Ovary (tissue), 7 donors: ENCODE measurements at regions not wholly inside any gene's neighbourhood (a gene's known extent, or its start where the extent isn't known, plus 50 kb on each side); places are given as distances from the start of the nearest gene placed in this dataset.
A peak's percentile ranks its signal among the peaks of the same experiment; 100 is the strongest.

Source experiments
- DNase-seq, 5 donors: peaks; one replicate each; pipeline ENCODE4 v3.0.0-alpha.2; 2019 to 2020
- H3K27ac ChIP-seq, 2 donors: fragments of 200-600 bp; one replicate each; pipeline versions ENCODE4 v1.5.1 to v1.8.0; 2019 to 2022
- H3K27me3 ChIP-seq: fragments of 200-600 bp; one replicate; pipeline ENCODE4 v1.8.0; 2022
- H3K36me3 ChIP-seq: fragments of 200-600 bp; sonication (generic); one replicate; pipeline ENCODE4 v1.5.1; 2019
- H3K4me1 ChIP-seq: one replicate; pipeline ENCODE4 v1.8.1; 2013; ENCODE audit warnings: mild to moderate bottlenecking, moderate library complexity; ENCODE audit not compliant: insufficient read depth
- H3K4me3 ChIP-seq: fragments of 200-600 bp; sonication (generic); one replicate; pipeline ENCODE4 v1.5.1; 2017
- H3K9me3 ChIP-seq, 2 donors: fragments of 200-600 bp in 1 of 2; sonication (generic) in 1 of 2; one replicate each; pipeline versions ENCODE4 v1.5.1 to v1.8.1; 2013 to 2019; ENCODE audit warnings: mild to moderate bottlenecking in 1 of 2, moderate library complexity in 1 of 2
- CTCF ChIP-seq, 3 donors: fragments of 450-650 bp in 2 of 3; fragments of 200-600 bp in 1 of 3; IDR thresholded peaks; one replicate each; pipeline versions ENCODE4 v1.5.1 to v1.8.0; 2016 to 2022; ENCODE audit warnings: antibody characterized with exemption in 3 of 3, mild to moderate bottlenecking in 1 of 3
- EP300 ChIP-seq: sonication (generic); formaldehyde crosslinking; IDR thresholded peaks from one replicate; pipeline ENCODE4 v1.6.1; 2017; ENCODE audit warnings: antibody characterized with exemption
- POLR2A ChIP-seq: fragments of 450-650 bp; IDR thresholded peaks from one replicate; pipeline ENCODE4 v1.6.1; 2017; ENCODE audit warnings: antibody characterized with exemption, mild to moderate bottlenecking, moderate library complexity
- WGBS, 3 donors: extraction: QIAGEN DNeasy Blood & Tissue Kit in 1 of 3; methylation state at CpG; one replicate each; pipeline versions ENCODE4 v1.1.5 to v1.1.7; 2013 to 2017; 5-methylcytosine and 5-hydroxymethylcytosine counted together
- intact Hi-C, 4 donors: fragments of 100-400 bp; cut with DNase I; formaldehyde crosslinking; loops; one replicate each; pipeline versions ENCODE4 v1.11.0 to v1.15.1; 2022 to 2023
- donor health status: DM: no; HTN: no; CAD: no; lungs with moderate emphysema.
- donor health status: DM: no; HTN: no; CAD: no.
- donor health status: Bipolar disorder and iron deficiency.
- donor health status: DM: no; HTN: no; CAD: no.
- donor health status: DM: yes; HTN: yes; CAD: no.

DNA sequence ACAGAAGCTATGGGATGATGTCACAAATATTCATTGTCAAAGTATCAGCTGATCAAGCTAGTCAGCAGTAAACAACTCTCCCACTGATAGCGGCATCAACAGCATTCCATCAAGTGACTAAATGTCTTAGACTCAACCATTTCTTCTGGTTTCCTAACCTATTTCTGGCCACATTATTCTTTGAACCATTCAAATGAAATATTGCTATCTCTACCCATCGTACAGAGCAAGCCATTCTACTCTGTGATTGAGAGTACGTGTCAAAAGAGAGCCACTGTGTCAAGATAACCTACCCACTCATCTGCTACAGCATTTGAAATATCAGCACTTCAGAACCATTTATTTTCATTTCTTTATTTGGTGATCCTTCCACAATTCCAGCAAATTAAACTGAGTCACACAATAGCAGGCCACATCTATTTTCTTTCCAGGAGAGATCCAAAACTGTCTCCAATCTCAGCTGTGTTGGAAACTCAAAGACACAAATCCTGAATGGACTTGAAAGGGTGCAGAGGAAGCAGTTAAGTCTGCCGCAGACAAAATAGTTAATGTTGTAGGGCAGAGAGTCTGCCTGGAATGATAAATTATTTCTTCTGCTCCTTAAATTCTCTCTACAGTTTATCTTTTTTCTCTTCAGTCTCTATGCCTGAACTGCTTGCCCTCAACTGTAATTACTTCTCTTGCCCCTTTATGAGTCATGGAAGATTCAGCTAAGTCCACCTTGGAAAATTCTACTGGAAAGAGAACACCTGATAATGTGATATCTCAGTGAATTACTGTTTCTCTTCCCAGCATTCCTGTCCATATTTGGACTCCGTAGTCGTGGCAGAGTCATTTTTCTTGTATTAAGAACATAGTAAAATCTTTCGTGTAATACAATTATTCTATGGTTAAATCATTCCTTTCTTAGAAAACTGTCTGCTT is 364.8 kb downstream of the PDGFC start:
- H3K27ac ChIP-seq = no peak overlapping the region
- no peaks in the 10 kb centered on the region for H3K27me3 ChIP-seq
- no peaks in the 10 kb centered on the region for H3K9me3 ChIP-seq
- no peak for DNase-seq
- no peaks in the 10 kb centered on the region for H3K36me3 ChIP-seq
- no peaks in the 10 kb centered on the region for H3K4me1 ChIP-seq
- no peak overlapping the region for H3K4me3 ChIP-seq
- TF ChIP-seq CTCF (IDR thresholded peaks at IDR 0.05) = no peak
- TF ChIP-seq POLR2A = no peak
- no peak for TF ChIP-seq EP300
- whole genome bisulfite sequencing, 3 donors = 37 to 45% (median 38%) methylated on average over 7 of the region's 7 CpGs
- intact Hi-C loops = no loop called here

DNA sequence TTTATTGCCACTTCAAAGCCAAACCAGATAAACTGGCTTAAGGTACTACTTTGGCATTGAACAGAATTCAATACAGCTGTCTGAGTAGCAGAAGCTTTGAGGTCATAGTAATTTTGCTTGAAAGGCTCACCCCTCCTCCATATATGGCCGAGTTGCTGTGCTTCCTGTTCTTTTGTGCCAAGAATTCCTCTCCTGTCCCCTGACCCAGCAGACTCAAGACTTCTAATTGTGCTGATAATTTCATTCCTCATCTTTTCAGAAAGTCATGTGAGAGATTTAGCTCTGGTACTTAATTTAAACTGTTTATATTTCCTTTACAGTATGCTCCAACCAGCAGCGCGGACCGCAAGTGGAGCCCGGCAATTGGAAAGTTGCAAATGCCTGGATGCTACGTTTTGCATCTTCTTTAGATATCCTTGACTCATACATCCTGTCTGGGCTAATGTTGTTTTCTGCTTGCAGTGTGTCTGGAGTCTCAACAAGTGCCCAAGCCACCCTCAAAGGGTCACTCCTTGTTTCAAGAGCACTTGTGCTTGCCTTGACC is 373.4 kb downstream of the PDGFC start:
- TF ChIP-seq POLR2A = no peak
- no peak for TF ChIP-seq EP300
- no peak for TF ChIP-seq CTCF (IDR thresholded peaks at IDR 0.05)
- peaks cover 3% of the 10 kb centered on the region for H3K4me1 ChIP-seq

GRCh38 chr4:156596706-156597329 is 374.8 kb downstream of the PDGFC start:
- Histone ChIP-seq H3K9me3 (no peaks in the 10 kb centered on the region), H3K4me1 (peaks cover 3% of the 10 kb centered on the region), H3K27ac (no peak overlapping the region), H3K4me3 (no peak overlapping the region), H3K36me3 (no peaks in the 10 kb centered on the region), H3K27me3 (no peaks in the 10 kb centered on the region)
- DNase-seq = no peak
- intact Hi-C loops = no loop called here
- 74 to 86% (median 81%) methylated on average over 4 of the region's 4 CpGs for WGBS, 3 donors
- no peak for TF ChIP-seq POLR2A
- no peak for TF ChIP-seq EP300
- TF ChIP-seq CTCF (IDR thresholded peaks at IDR 0.05) = no peak

More for the DNA sequence above, 373.4 kb downstream of the PDGFC start:
- no peaks in the 10 kb centered on the region for H3K27me3 ChIP-seq
- H3K36me3 ChIP-seq = no peaks in the 10 kb centered on the region
- peak in 2 of 5 donors; percentile 4 to 9 for DNase-seq
- no peak overlapping the region for H3K27ac ChIP-seq
- intact Hi-C loops = no loop called here
- no peaks in the 10 kb centered on the region for H3K9me3 ChIP-seq
- 1 to 15% (median 4%) methylated on average over 6 of the region's 6 CpGs for WGBS, 3 donors
- no peak overlapping the region for H3K4me3 ChIP-seq

- H3K4me3 ChIP-seq = no peak overlapping the region
- H3K27me3 ChIP-seq = no peaks in the 10 kb centered on the region
- no peaks in the 10 kb centered on the region for H3K9me3 ChIP-seq
- intact Hi-C loops = no loop called here
- H3K4me1 ChIP-seq = peaks cover 3% of the 10 kb centered on the region
- no peak overlapping the region for H3K27ac ChIP-seq
- 39 to 63% (median 42%) methylated on average over 2 of the region's 2 CpGs for WGBS, 3 donors
- DNase-seq = no peak
- no peak for TF ChIP-seq EP300
- no peak for TF ChIP-seq CTCF (IDR thresholded peaks at IDR 0.05)
- no peak for TF ChIP-seq POLR2A
- no peaks in the 10 kb centered on the region for H3K36me3 ChIP-seq
Measured at GRCh38 chr4:156596026-156596425, 375.6 kb downstream of the PDGFC start.
